HCT116 (cell line): ENCODE measurements at regions not wholly inside any gene's neighbourhood (a gene's known extent, or its start where the extent isn't known, plus 50 kb on each side); places are given as distances from the start of the nearest gene placed in this dataset.

Experiments used
- ATAC-seq: fragments of 200-7000 bp; cut with Tn5 transposase; 2 replicates; pipeline ENCODE4 v1.9.1; 2020; ENCODE audit warnings: mild to moderate bottlenecking, moderate library complexity
- BruUV-seq: library from RNA; stranded (reverse); fragments of 400-500 nt; replicated peaks from 2 replicates; lab custom pipeline; 2021; lab: Mats Ljungman, UMichigan
- CTCF ChIA-PET: fragments of 300-600 bp; sonication (Branson Sonifier 250); formaldehyde crosslinking; loops from one replicate; lab custom pipeline; 2021; ENCODE audit warnings: antibody characterized with exemption; lab: Charles Lee
- POLR2A ChIA-PET: fragments of 300-600, 350-600 bp; sonication (Branson Sonifier 250); formaldehyde crosslinking; loops from one replicate; lab custom pipeline; 2021; ENCODE audit warnings: antibody characterized with exemption; lab: Charles Lee
- RAD21 ChIA-PET, 2 experiments: fragments of 300-600 bp; sonication (Branson Sonifier 250); formaldehyde crosslinking; loops; one replicate each; lab custom pipeline; 2023; ENCODE audit warnings: low total read pairs in 2 of 2; ENCODE audit not compliant: uncharacterized antibody in 2 of 2, unreplicated experiment in 2 of 2, low non-redundant PET in 1 of 2; lab: Charles Lee
- DNase-seq: peaks from one replicate; pipeline ENCODE4 v3.0.0-alpha.2; 2010; ENCODE audit warnings: low read depth, low spot score
- H2AFZ ChIP-seq: fragments of 200-600 bp; shearing (Covaris generic), sonication (generic); 2 replicates; pipeline ENCODE4 v1.6.1; 2017; ENCODE audit warnings: low read depth, mixed run types, mixed read lengths, antibody characterized with exemption, low read length; ENCODE audit not compliant: poor library complexity, severe bottlenecking
- H3K27ac ChIP-seq: 2 replicates; pipeline ENCODE4 v1.5.1; 2012; ENCODE audit warnings: low read depth, low read length
- H3K27me3 ChIP-seq: fragments of 200-600 bp; sonication (generic); 2 replicates; pipeline ENCODE4 v1.6.1; 2016; ENCODE audit warnings: mixed run types, low read length, mixed read lengths; ENCODE audit not compliant: insufficient read depth
- H3K36me3 ChIP-seq, 2 experiments: fragments of 200-500 bp in 1 of 2; fragments of 200-600 bp in 1 of 2; sonication (Bioruptor generic) in 1 of 2; sonication (generic) in 1 of 2; 2 replicates each; pipeline versions ENCODE4 v1.5.1 to v1.6.1; 2014 to 2016; ENCODE audit warnings: low read length in 2 of 2, inconsistent platforms in 1 of 2, mixed read lengths in 1 of 2, mixed run types in 1 of 2; ENCODE audit not compliant: insufficient read depth in 2 of 2, control insufficient read depth in 1 of 2
- H3K4me1 ChIP-seq, 2 experiments: fragments of 200-600 bp in 1 of 2; sonication (generic) in 1 of 2; 2 replicates each; pipeline versions ENCODE4 v1.5.1 to v1.6.1; 2012 to 2017; ENCODE audit warnings: low read length in 2 of 2, inconsistent platforms in 1 of 2, mild to moderate bottlenecking in 1 of 2, mixed read lengths in 1 of 2, mixed run types in 1 of 2, moderate library complexity in 1 of 2; ENCODE audit not compliant: insufficient read depth in 2 of 2, control insufficient read depth in 1 of 2
- H3K4me2 ChIP-seq: fragments of 200-600 bp; sonication (generic); 2 replicates; pipeline ENCODE4 v1.6.1; 2017; ENCODE audit warnings: mixed run types, low read length, mixed read lengths
- H3K4me3 ChIP-seq, 2 experiments: fragments of 200-600 bp in 1 of 2; sonication (generic) in 1 of 2; replicated peaks in 1 of 2; 2 replicates each; pipeline ENCODE4 v1.5.1; 2011 to 2016; ENCODE audit warnings: low read length in 2 of 2, control low read depth in 1 of 2, low read depth in 1 of 2, mild to moderate bottlenecking in 1 of 2, mixed read lengths in 1 of 2, mixed run types in 1 of 2
- H3K79me2 ChIP-seq: fragments of 200-600 bp; sonication (generic); 2 replicates; pipeline ENCODE4 v1.6.1; 2017; ENCODE audit warnings: mild to moderate bottlenecking, mixed run types, low read length, moderate library complexity, mixed read lengths; ENCODE audit not compliant: insufficient read depth
- H3K9ac ChIP-seq: fragments of 200-600 bp; sonication (generic); 2 replicates; pipeline ENCODE4 v1.6.1; 2016; ENCODE audit warnings: low read length, mixed read lengths
- H3K9me2 ChIP-seq: fragments of 200-600 bp; sonication (generic), shearing (Covaris generic); 2 replicates; pipeline ENCODE4 v1.6.1; 2017; ENCODE audit warnings: mixed run types, mild to moderate bottlenecking, moderate library complexity; ENCODE audit not compliant: insufficient read depth
- H3K9me3 ChIP-seq, 2 experiments: fragments of 200-500 bp in 1 of 2; fragments of 200-600 bp in 1 of 2; sonication (Bioruptor generic) in 1 of 2; sonication (generic) in 1 of 2; 2 replicates each; pipeline ENCODE4 v1.6.1; 2014 to 2017; ENCODE audit warnings: low read length in 2 of 2, mixed read lengths in 2 of 2, inconsistent platforms in 1 of 2, low read depth in 1 of 2, mild to moderate bottlenecking in 1 of 2, mixed run types in 1 of 2, moderate library complexity in 1 of 2; ENCODE audit not compliant: control insufficient read depth in 1 of 2, insufficient read depth in 1 of 2
- H4K20me1 ChIP-seq: fragments of 200-600 bp; sonication (generic), shearing (Covaris generic); 2 replicates; pipeline ENCODE4 v1.6.1; 2017; ENCODE audit warnings: mixed run types, mild to moderate bottlenecking, moderate library complexity; ENCODE audit not compliant: insufficient read depth
- ATF3 ChIP-seq: IDR thresholded peaks from 2 replicates; pipeline ENCODE4 v1.6.1; 2012
- CBX3 ChIP-seq: IDR thresholded peaks from 2 replicates; pipeline ENCODE4 v1.6.1; 2012; ENCODE audit warnings: low read depth
- EZH2 ChIP-seq: fragments of 200-600 bp; sonication (generic); IDR thresholded peaks from 2 replicates; pipeline ENCODE4 v1.6.1; 2017; ENCODE audit warnings: antibody characterized with exemption, mixed run types
- EZH2phosphoT487 ChIP-seq: fragments of 200-600 bp; IDR thresholded peaks from 2 replicates; pipeline ENCODE4 v1.6.1; 2018; ENCODE audit warnings: antibody characterized with exemption, borderline replicate concordance
- FOSL1 ChIP-seq: IDR thresholded peaks from 2 replicates; pipeline ENCODE4 v1.6.1; 2012; ENCODE audit warnings: low read depth
- JUND ChIP-seq: IDR thresholded peaks from 2 replicates; pipeline ENCODE4 v1.6.1; 2012
- POLR2A ChIP-seq: IDR thresholded peaks from 2 replicates; pipeline ENCODE4 v1.7.0; 2011; ENCODE audit warnings: borderline replicate concordance; ENCODE audit not compliant: insufficient read depth, insufficient read length; ENCODE audit errors: extremely low read depth
- POLR2AphosphoS5 ChIP-seq: IDR thresholded peaks from 2 replicates; pipeline ENCODE4 v1.6.1; 2011; ENCODE audit warnings: mild to moderate bottlenecking, low read depth, low read length, moderate library complexity
- RAD21 ChIP-seq: IDR thresholded peaks from 2 replicates; pipeline ENCODE4 v1.6.1; 2012; ENCODE audit warnings: low read depth, mild to moderate bottlenecking
- SP1 ChIP-seq: IDR thresholded peaks from 2 replicates; pipeline ENCODE4 v1.6.1; 2012; ENCODE audit warnings: low read depth
- SRF ChIP-seq: IDR thresholded peaks from 2 replicates; pipeline ENCODE4 v1.6.1; 2012; ENCODE audit warnings: low read depth
- YY1 ChIP-seq: IDR thresholded peaks from 2 replicates; pipeline ENCODE4 v1.6.1; 2011; ENCODE audit warnings: low read length, low read depth, moderate library complexity, mild to moderate bottlenecking; ENCODE audit not compliant: insufficient replicate concordance; ENCODE audit errors: extremely low read depth
- ZFX ChIP-seq: fragments of 450-650 bp; IDR thresholded peaks from 2 replicates; pipeline ENCODE4 v1.6.1; 2017
- ZNF274 ChIP-seq: fragments of 200-500 bp; sonication (Bioruptor generic); IDR thresholded peaks from 2 replicates; pipeline ENCODE4 v1.6.1; 2014; ENCODE audit warnings: mild to moderate bottlenecking, low read depth, low read length, inconsistent platforms
- intact Hi-C: fragments of 100-400 bp; cut with micrococcal nuclease; formaldehyde crosslinking; loops from 2 replicates; pipeline ENCODE4 v1.10.0; 2022
- TF ChIP-seq, protein P1 (sequence below): IDR thresholded peaks from 2 replicates; pipeline ENCODE4 v1.6.1; 2012
- TF ChIP-seq, protein P2 (sequence below): IDR thresholded peaks from 2 replicates; pipeline ENCODE4 v1.6.1; 2011; ENCODE audit warnings: mild to moderate bottlenecking, low read length, moderate library complexity; ENCODE audit not compliant: insufficient replicate concordance; ENCODE audit errors: extremely low read depth

- Histone ChIP-seq H3K9me3 (no peaks in the 10 kb centered on the region), H2AFZ (no peak overlapping the region), H3K27ac (no peak overlapping the region), H3K4me2 (no peak overlapping the region), H3K79me2 (no peaks in the 10 kb centered on the region), H3K9ac (no peak overlapping the region), H3K36me3 (no peaks in the 10 kb centered on the region), H3K9me2 (no peaks in the 10 kb centered on the region), H4K20me1 (no peaks in the 10 kb centered on the region), H3K4me3 (no peak overlapping the region), H3K27me3 (peaks cover 3% of the 10 kb centered on the region; the same call in 1 of the 2 replicates), H3K4me1 (no peaks in the 10 kb centered on the region)
- intact Hi-C loops, result no loop called here
- ChIA-PET CTCF (no interaction called here), RAD21 (no interaction called here), POLR2A (no interaction called here)
- no peak for TF ChIP-seq ZNF274
- no peak for TF ChIP-seq ATF3
- no peak for TF ChIP-seq EZH2
- no peak for TF ChIP-seq YY1
- TF ChIP-seq SP1, result no peak
- TF ChIP-seq POLR2AphosphoS5, result no peak
- TF ChIP-seq POLR2A, result no peak
- TF ChIP-seq, protein P1, sequence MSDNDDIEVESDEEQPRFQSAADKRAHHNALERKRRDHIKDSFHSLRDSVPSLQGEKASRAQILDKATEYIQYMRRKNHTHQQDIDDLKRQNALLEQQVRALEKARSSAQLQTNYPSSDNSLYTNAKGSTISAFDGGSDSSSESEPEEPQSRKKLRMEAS, result no peak
- TF ChIP-seq ZFX, result no peak
- TF ChIP-seq FOSL1, result no peak
- no peak for TF ChIP-seq CBX3
- no peak for TF ChIP-seq SRF
- TF ChIP-seq JUND, result no peak
- TF ChIP-seq, protein P2, sequence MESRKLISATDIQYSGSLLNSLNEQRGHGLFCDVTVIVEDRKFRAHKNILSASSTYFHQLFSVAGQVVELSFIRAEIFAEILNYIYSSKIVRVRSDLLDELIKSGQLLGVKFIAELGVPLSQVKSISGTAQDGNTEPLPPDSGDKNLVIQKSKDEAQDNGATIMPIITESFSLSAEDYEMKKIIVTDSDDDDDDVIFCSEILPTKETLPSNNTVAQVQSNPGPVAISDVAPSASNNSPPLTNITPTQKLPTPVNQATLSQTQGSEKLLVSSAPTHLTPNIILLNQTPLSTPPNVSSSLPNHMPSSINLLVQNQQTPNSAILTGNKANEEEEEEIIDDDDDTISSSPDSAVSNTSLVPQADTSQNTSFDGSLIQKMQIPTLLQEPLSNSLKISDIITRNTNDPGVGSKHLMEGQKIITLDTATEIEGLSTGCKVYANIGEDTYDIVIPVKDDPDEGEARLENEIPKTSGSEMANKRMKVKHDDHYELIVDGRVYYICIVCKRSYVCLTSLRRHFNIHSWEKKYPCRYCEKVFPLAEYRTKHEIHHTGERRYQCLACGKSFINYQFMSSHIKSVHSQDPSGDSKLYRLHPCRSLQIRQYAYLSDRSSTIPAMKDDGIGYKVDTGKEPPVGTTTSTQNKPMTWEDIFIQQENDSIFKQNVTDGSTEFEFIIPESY, result no peak
- TF ChIP-seq EZH2phosphoT487, result no peak
- no peak for TF ChIP-seq RAD21
- ATAC-seq (no peak), DNase-seq (no peak)
- no TSS peak for BruUV-seq
Measured at GRCh38 chr11:19587979-19588378, 124.7 kb upstream of the NAV2 start.
